Aorta (tissue), 5 donors: ENCODE measurements at regions not wholly inside any gene's neighbourhood (a gene's known extent, or its start where the extent isn't known, plus 50 kb on each side); places are given as distances from the start of the nearest gene placed in this dataset.
"Not testable (repeated sequence)": the region's sequence is repeated elsewhere in the genome, so short reads cannot be mapped to it uniquely, and the experiment has no call there.

Experiments used
- ATAC-seq: fragments of 200-7000 bp; cut with Tn5 transposase; one replicate; pipeline ENCODE4 v1.9.1; 2022; ENCODE audit warnings: moderate library complexity; ENCODE audit not compliant: low FRiP score
- DNase-seq, 2 donors: peaks; one replicate each; pipeline ENCODE4 v3.0.0-alpha.2; 2020
- H3K27ac ChIP-seq, 2 donors: one replicate each; pipeline ENCODE4 v1.5.1; 2013; ENCODE audit warnings: low read length in 2 of 2, mild to moderate bottlenecking in 2 of 2, moderate library complexity in 2 of 2, control low read depth in 1 of 2, inconsistent platforms in 1 of 2, low read depth in 1 of 2
- H3K27me3 ChIP-seq, 2 donors: one replicate each; pipeline ENCODE4 v1.6.1; 2013; ENCODE audit warnings: control low read depth in 1 of 2, low read length in 1 of 2, mild to moderate bottlenecking in 1 of 2, moderate library complexity in 1 of 2; ENCODE audit not compliant: insufficient read depth in 2 of 2, control insufficient read depth in 1 of 2
- H3K36me3 ChIP-seq, 2 donors: one replicate each; pipeline ENCODE4 v1.6.1; 2013; ENCODE audit warnings: control low read depth in 1 of 2, low read length in 1 of 2, mild to moderate bottlenecking in 1 of 2; ENCODE audit not compliant: insufficient read depth in 2 of 2, control insufficient read depth in 1 of 2
- H3K4me1 ChIP-seq, 2 donors: one replicate each; pipeline ENCODE4 v1.6.1; 2013; ENCODE audit warnings: low read length in 2 of 2, control low read depth in 1 of 2, mild to moderate bottlenecking in 1 of 2, moderate library complexity in 1 of 2; ENCODE audit not compliant: insufficient read depth in 2 of 2, control insufficient read depth in 1 of 2
- H3K4me3 ChIP-seq, 2 donors: one replicate each; pipeline ENCODE4 v1.5.1; 2013; ENCODE audit warnings: low read length in 2 of 2, control low read depth in 1 of 2, mild to moderate bottlenecking in 1 of 2
- H3K9me3 ChIP-seq: one replicate; pipeline ENCODE4 v1.6.1; 2013; ENCODE audit warnings: mild to moderate bottlenecking, low read length; ENCODE audit not compliant: control insufficient read depth
- WGBS, 2 donors: extraction: QIAGEN DNeasy Blood & Tissue Kit; methylation state at CpG; one replicate each; pipeline ENCODE4 v1.1.7; 2013; 5-methylcytosine and 5-hydroxymethylcytosine counted together
- intact Hi-C, 2 donors: fragments of 100-400 bp; cut with DNase I; formaldehyde crosslinking; loops; one replicate each; pipeline versions ENCODE4 v1.14.2 to v1.15.0; 2022
- donor health status: healthy with polysubstance abuse.
- donor health status: Bipolar disorder and iron deficiency.
- donor health status: DM: no; HTN: no; CAD: no.
- donor health status: DM: no; HTN: no; CAD: no.
- donor health status: DM: yes; HTN: yes; CAD: no.

DNA sequence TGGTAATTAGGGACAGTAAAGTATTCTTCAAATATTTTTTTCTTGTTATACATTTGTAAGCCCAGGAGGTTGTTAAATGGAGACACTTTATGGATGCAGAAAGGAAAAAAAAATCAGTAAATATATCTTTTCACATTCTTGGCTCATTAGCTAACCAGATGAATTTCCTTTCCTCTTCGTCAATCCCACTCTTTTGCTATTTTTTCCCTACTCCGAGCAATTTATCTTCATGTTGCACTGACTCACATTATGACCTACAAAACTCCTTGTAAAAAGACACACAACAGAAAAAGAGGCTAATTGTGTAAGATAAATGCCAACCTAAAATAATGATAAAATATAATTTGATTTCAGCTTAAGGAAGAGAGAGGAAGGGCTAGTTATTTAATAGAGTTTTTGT lies 472.9 kb upstream of the ZNF337 start:
- H3K27me3 ChIP-seq = no peaks in the 10 kb centered on the region
- 45 to 48% methylated on average over 2 of the region's 2 CpGs for WGBS, 2 donors
- no peak overlapping the region for H3K27ac ChIP-seq
- H3K9me3 ChIP-seq = no peaks in the 10 kb centered on the region
- no peak overlapping the region for H3K4me3 ChIP-seq
- intact Hi-C loops = no loop called here
- DNase-seq (no peak), ATAC-seq (no peak)
- H3K4me1 ChIP-seq = no peaks in the 10 kb centered on the region
- H3K36me3 ChIP-seq = no peaks in the 10 kb centered on the region

DNA sequence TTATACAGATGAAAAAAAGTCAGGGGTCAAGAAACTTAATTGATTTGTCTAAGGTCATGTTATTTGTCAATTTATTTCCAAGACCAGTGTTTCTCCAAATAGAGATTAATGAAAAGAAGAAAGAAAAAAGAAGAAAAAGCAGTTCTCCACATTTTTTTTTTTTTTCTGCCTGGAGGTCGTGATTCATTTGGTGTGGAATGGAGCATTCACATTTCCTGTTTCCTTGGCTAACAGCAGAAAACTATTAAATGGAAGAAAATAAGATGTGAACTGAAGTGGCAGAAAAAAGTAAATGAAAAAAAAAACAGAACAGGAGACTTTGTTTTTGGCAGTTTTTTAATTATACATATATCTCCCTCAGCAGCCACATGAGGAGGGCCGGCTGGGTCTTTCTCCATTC lies 470.8 kb upstream of the ZNF337 start:
- H3K27ac ChIP-seq = no peak overlapping the region
- no peak for DNase-seq
- 11 to 26% methylated on average over 2 of the region's 2 CpGs for WGBS, 2 donors
- H3K4me1 ChIP-seq = no peaks in the 10 kb centered on the region
- intact Hi-C loops = no loop called here
- no peaks in the 10 kb centered on the region for H3K9me3 ChIP-seq
- no peaks in the 10 kb centered on the region for H3K27me3 ChIP-seq
- no peak overlapping the region for H3K4me3 ChIP-seq
- H3K36me3 ChIP-seq = no peaks in the 10 kb centered on the region
- ATAC-seq = no peak

GRCh38 chr20:26163890-26164289 lies 467.2 kb upstream of the ZNF337 start:
- no peaks in the 10 kb centered on the region for H3K36me3 ChIP-seq
- H3K4me1 ChIP-seq = no peaks in the 10 kb centered on the region
- 14 to 23% methylated on average over 2 of the region's 2 CpGs for WGBS, 2 donors
- no peak for DNase-seq
- intact Hi-C loops = no loop called here
- no peak for ATAC-seq
- H3K4me3 ChIP-seq = no peak overlapping the region
- no peaks in the 10 kb centered on the region for H3K27me3 ChIP-seq
- H3K9me3 ChIP-seq = no peaks in the 10 kb centered on the region
- H3K27ac ChIP-seq = no peak overlapping the region

DNA sequence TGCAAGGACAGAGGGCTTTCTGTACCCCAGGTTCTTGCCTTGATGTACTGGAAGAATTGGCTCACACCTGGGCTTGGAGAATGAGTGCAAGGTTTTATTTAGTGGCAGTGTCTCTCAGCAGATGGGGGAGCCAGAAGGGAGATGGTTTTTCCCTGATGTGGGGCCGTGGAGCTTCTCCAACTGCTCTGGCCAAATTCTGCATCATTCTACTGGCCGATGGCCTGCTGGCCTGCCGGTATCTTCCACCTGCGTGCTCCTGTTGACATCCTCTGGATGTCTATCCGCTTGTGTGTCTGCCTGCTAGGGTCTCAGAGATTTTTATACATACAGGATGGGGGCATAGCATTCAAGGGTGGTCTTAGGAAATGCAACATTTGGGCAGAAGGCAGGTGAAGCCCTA lies 466.5 kb upstream of the ZNF337 start:
- WGBS, 2 donors = 89 to 91% methylated on average over 5 of the region's 5 CpGs
- intact Hi-C loops, H3K4me3 ChIP-seq, H3K36me3 ChIP-seq, H3K27ac ChIP-seq, DNase-seq, ATAC-seq, H3K4me1 ChIP-seq, H3K9me3 ChIP-seq, H3K27me3 ChIP-seq: not testable (repeated sequence)

- ATAC-seq, H3K4me1 ChIP-seq, DNase-seq, H3K27me3 ChIP-seq, H3K9me3 ChIP-seq, H3K36me3 ChIP-seq, intact Hi-C loops, H3K4me3 ChIP-seq, H3K27ac ChIP-seq: not testable (repeated sequence)
- 82 to 83% methylated on average over 3 of the region's 3 CpGs for WGBS, 2 donors
These were observed 465.1 kb upstream of the ZNF337 start for GRCh38 chr20:26161741-26162140.

DNA sequence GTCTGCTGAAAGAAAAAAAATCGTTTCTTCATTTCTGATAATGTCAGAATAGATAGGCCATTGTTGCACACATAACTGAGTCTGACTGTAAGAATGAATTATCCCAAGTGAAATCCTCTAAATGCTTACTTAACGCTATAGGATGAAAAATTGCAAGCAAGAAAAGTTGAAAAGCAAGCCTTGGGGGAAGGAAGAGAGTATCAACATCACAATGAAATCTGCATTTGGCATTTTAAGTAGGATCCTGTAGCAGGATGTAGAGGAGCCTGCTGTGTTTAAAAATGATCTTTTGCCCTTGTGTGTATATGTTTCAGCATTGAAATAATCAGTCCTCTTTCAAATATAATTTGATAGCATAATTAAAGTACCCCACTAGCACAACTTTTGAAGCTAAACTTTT lies 464.3 kb upstream of the ZNF337 start:
- H3K4me3 ChIP-seq, intact Hi-C loops, H3K36me3 ChIP-seq, H3K9me3 ChIP-seq, H3K4me1 ChIP-seq, DNase-seq, ATAC-seq, H3K27ac ChIP-seq, H3K27me3 ChIP-seq: not testable (repeated sequence)
- WGBS, 2 donors = 13 to 22% methylated on average over 2 of the region's 2 CpGs

GRCh38 chr20:26154224-26154623 lies 457.6 kb upstream of the ZNF337 start:
- no peak for DNase-seq
- no peak for ATAC-seq
- intact Hi-C loops = no loop called here
- no peak overlapping the region for H3K4me3 ChIP-seq
- H3K36me3 ChIP-seq = no peaks in the 10 kb centered on the region
- no peaks in the 10 kb centered on the region for H3K4me1 ChIP-seq
- no peak overlapping the region for H3K27ac ChIP-seq
- 77 to 82% methylated on average over 3 of the region's 3 CpGs for WGBS, 2 donors
- H3K9me3 ChIP-seq = no peaks in the 10 kb centered on the region
- H3K27me3 ChIP-seq = no peaks in the 10 kb centered on the region

GRCh38 chr20:26135325-26136110 lies 438.9 kb upstream of the ZNF337 start:
- intact Hi-C loops = no loop called here
- no peak for DNase-seq

GRCh38 chr20:26134606-26135005 lies 438.0 kb upstream of the ZNF337 start:
- no peak for DNase-seq
- WGBS, 2 donors = 89 to 93% methylated on average over 10 of the region's 10 CpGs
- H3K27me3 ChIP-seq = no peaks in the 10 kb centered on the region
- ATAC-seq = no peak
- intact Hi-C loops = no loop called here
- H3K36me3 ChIP-seq = no peaks in the 10 kb centered on the region
- H3K9me3 ChIP-seq = peaks cover 2% of the 10 kb centered on the region
- no peak overlapping the region for H3K27ac ChIP-seq
- no peaks in the 10 kb centered on the region for H3K4me1 ChIP-seq
- H3K4me3 ChIP-seq = no peak overlapping the region

More at GRCh38 chr20:26135325-26136110, 438.9 kb upstream of the ZNF337 start:
- Histone ChIP-seq H3K36me3 (no peaks in the 10 kb centered on the region), H3K27me3 (no peaks in the 10 kb centered on the region), H3K27ac (no peak overlapping the region), H3K4me3 (no peak overlapping the region), H3K4me1 (no peaks in the 10 kb centered on the region), H3K9me3 (peaks cover 2% of the 10 kb centered on the region)
- ATAC-seq = no peak
- 90 to 91% methylated on average over 18 to 19 of the region's 19 CpGs for WGBS, 2 donors
